Dedifferentiated amniotic fluid mesenchymal stem cell (primary cell): ENCODE measurements at regions not wholly inside any gene's neighbourhood (a gene's known extent, or its start where the extent isn't known, plus 50 kb on each side); places are given as distances from the start of the nearest gene placed in this dataset.
"Not testable (repeated sequence)": the region's sequence is repeated elsewhere in the genome, so short reads cannot be mapped to it uniquely, and the experiment has no call there.

Experiments used
- DNase-seq: peaks from one replicate; pipeline ENCODE4 v3.0.0-alpha.2; 2016; ENCODE audit errors: extremely low spot score

GRCh38 chr7:153081496-153081895 lies 321.9 kb downstream of the ACTR3B start:
- DNase-seq, result no peak

DNA sequence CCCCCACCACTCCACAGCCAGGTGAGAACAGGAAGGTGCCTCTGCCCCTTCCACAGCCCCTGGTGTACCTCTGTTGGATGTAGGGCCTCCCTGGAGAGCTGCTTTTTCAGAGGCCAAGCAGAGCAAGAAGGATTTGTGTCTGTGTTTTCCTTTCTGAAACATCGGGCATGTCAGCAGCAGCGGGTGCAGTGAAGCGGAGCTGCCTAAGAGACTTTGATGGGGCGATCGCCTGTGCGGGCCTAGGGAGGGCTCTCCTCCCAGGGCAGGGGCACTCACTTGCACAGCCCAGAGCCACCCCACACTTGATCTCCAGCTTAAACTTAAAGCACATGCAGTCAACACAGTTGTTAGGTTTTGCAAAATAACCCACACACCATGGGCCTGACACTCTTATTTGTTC lies 324.7 kb downstream of the ACTR3B start:
- DNase-seq, result no peak

DNA sequence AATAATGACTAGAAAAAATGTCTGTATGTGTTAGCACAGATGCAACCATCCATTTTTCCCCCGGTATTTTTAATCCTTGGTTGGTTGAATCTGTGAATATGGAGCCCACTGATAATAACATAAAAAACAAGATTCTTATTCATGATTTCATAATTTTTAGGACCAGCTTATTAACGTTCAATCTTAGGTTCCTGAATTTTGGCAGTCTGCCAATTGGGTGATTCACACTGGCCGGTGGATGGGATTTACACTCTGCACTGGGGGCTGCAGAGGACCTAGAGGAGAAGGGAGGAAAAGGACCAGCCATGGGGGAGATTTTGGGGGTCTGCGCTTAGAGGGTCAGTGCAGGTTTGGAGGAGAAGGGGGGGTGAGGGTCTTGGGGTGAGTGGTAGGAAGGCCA lies 327.9 kb downstream of the ACTR3B start:
- DNase-seq, result no peak

GRCh38 chr7:153088601-153089000 lies 329.0 kb downstream of the ACTR3B start:
- DNase-seq, result no peak

- DNase-seq, result no peak
These were observed 330.7 kb downstream of the ACTR3B start for GRCh38 chr7:153090209-153090608.

- DNase-seq, result no peak
These were observed 331.2 kb downstream of the ACTR3B start for GRCh38 chr7:153090764-153091163.

DNA sequence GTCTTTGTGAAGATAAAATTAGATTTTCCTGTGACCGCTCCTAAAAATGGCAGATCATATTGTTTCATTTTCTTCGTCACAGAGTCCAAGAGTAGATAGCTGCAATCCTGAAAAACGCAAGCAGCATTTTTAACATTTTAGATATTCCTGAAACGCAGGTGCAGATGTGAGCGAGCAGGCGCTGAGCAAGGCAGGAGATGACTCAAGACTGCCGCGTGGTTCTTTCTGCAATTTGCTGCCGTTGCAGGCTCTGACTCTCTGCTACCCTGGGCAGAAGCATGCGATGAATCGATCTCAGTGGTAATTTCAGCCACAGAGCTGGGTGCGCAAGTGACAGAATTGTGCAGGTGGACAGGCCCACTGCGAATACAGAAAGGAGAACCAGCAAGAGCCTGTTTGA lies 331.9 kb downstream of the ACTR3B start:
- DNase-seq, result no peak

- no peak for DNase-seq
These were observed 338.1 kb downstream of the ACTR3B start for GRCh38 chr7:153097511-153098201.

DNA sequence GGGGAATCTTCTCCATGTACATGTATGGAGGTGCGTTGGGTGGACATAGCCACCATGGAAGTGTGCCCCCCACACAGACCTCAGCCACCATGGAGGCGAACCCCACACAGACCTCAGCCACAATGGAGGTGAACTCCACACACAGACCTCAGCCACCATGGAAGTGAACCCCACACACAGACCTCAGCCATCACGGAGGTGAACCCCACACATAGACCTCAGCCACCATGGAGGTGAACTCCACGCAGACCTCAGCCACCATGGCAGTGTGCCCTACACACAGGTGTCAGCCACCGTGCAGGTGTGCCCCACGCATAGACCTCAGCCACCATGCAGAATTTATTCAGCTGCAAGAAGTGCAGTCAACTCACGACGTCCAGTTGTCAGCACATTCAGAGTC lies 339.7 kb downstream of the ACTR3B start:
- no peak for DNase-seq

GRCh38 chr7:153100691-153101237 lies 341.2 kb downstream of the ACTR3B start:
- no peak for DNase-seq

- no peak for DNase-seq
These were observed 343.6 kb downstream of the ACTR3B start for GRCh38 chr7:153103202-153103601.

- DNase-seq, result no peak
These were observed 348.3 kb downstream of the ACTR3B start for GRCh38 chr7:153107826-153108225.

DNA sequence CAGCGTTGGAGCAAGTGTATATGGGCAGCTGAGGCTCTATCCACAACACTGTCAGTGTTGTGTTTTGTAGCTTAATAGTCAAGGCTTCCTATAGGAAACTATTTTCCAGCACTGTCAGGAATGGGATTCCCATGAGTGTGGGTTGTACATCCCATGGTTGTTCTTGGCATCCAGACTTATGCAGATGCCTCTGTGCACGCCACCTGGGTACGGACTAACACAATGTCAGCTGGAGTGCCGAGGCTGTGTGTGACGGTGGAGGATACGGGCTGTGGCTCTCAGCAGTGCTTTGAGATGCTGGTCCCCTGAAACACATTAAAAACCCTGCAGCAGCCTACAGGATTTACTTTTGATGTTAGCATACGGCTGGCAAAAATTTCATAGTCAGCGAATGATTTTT lies 350.0 kb downstream of the ACTR3B start:
- DNase-seq, result no peak

- no peak for DNase-seq
These were observed 351.1 kb downstream of the ACTR3B start for GRCh38 chr7:153110606-153111005.

DNA sequence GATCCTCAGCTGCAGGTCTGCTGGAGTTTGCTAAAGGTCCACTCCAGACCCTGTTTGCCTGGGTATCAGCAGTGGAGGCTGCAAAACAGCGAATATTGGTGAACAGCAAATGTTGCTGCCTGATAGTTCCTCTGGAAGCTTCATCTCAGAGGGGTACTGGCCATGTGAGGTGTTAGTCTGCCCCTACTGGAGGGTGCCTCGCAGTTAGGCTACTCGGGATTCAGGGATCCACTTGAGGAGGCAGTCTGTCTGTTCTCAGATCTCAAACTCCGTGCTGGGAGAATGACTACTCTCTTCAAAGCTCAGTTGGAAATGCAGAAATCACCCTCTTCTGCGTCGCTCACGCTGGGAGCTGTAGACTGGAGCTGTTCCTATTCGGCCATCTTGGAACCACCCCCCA lies 362.7 kb downstream of the ACTR3B start:
- DNase-seq, result not testable (repeated sequence)

DNA sequence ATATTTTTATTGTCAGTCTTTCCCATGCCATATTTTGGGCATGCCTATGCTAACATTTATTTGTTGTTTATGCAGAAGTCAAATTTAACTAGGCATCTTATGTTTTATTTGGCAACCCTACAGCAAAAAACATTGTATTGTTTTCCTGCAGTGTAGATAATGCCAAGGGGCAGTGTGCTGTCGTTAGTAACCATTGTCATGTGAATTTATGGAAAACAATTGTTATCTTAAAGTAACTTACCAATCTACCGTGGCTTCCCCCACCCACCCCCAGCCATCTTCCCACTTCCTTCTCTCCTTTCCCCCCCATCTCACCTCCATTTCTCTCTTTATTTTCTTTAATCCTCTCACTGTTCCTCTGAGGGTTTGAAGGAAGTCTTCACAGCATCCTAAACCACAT lies 370.5 kb downstream of the ACTR3B start:
- DNase-seq, result no peak

GRCh38 chr7:153151766-153152165 lies 392.2 kb downstream of the ACTR3B start:
- DNase-seq, result no peak

- no peak for DNase-seq
These were observed 393.4 kb downstream of the ACTR3B start for GRCh38 chr7:153152801-153153422.

GRCh38 chr7:153158149-153158548 lies 398.6 kb downstream of the ACTR3B start:
- DNase-seq, result no peak

DNA sequence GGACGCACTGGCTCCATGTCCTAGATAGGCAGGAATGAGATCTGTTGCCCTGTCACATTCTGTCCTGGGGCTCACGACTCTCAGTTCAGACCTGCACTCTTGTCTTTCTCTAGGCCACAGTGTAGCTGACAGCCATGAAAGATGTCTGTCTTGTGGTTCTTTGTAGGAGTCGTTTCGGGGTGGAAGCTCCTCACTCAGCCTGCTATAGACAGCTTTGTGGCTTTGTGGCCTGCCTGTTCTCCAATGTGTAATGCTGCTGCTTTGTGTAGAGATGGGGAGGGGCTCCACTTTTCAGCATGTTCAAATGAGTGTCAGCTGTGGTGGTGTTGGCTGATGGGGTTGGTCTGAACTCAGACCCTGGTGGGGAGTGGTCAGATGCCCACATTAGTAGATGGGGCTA lies 410.7 kb downstream of the ACTR3B start:
- no peak for DNase-seq

DNA sequence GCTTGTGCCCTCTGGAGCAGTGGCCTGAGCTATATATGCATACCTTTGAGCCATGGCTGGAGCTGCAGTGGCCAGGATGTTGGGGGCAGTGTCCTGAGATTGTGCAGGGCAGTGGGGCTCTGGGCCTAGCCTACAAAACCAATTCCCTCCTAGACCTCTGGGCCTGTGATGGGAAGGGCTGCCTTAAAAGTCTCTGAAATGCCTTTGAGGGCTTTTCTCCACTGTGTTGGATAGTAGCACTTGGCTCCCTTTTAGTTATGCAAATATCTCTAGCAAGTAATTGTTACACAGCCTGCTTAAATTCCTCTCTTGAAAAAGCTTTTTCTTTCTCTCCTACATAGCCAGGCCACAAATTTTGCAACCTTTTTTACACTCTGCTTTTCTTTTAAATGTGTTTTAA lies 426.4 kb downstream of the ACTR3B start:
- no peak for DNase-seq

DNA sequence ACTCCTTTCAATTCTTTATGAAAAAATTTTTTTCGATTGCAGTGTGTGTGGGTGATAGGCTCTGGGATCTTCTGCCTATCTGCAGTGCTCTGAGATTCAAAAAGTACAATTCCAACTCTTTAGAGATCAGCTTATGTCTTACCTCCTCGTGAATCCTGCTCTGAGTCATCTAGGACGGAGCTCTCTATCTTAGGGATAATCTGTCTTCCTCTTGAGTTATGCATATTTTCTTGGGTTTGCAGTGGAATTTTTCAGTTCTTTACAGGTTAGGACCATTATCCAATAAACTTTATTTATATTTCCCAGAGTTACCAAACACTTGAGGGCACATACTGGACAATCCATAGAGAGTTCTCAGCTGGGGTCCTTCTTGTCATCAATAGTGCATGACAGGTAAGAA lies 428.6 kb downstream of the ACTR3B start:
- no peak for DNase-seq

GRCh38 chr7:153188630-153189029 lies 429.1 kb downstream of the ACTR3B start:
- no peak for DNase-seq

GRCh38 chr7:153190452-153190851 lies 430.9 kb downstream of the ACTR3B start:
- DNase-seq, result no peak
